IMR-90 (cell line): ENCODE measurements at regions not wholly inside any gene's neighbourhood (a gene's known extent, or its start where the extent isn't known, plus 50 kb on each side); places are given as distances from the start of the nearest gene placed in this dataset.

Experiments
- ATAC-seq: fragments of 200-7000 bp; cut with Tn5 transposase; 2 replicates; pipeline ENCODE4 v1.9.1; 2020; ENCODE audit warnings: low read depth, mild to moderate bottlenecking, moderate library complexity
- BruUV-seq: library from RNA; stranded (reverse); fragments of 400-500 nt; replicated peaks from 2 replicates; lab custom pipeline; 2021; lab: Mats Ljungman, UMichigan
- CTCF ChIA-PET: fragments of 300-600 bp; formaldehyde crosslinking; extraction: SDS; loops from one replicate; lab custom pipeline; 2021; ENCODE audit warnings: antibody characterized with exemption; lab: Yijun Ruan, JAX
- POLR2A ChIA-PET: fragments of 300-600 bp; sonication (Branson Sonifier 250); formaldehyde crosslinking; loops from one replicate; lab custom pipeline; 2022; ENCODE audit warnings: antibody characterized with exemption; ENCODE audit not compliant: unreplicated experiment; lab: Charles Lee
- DNase-seq: peaks from one replicate; pipeline ENCODE4 v3.0.0; 2013
- H2AFZ ChIP-seq: replicated peaks from 2 replicates; pipeline ENCODE3; 2013; ENCODE audit warnings: low read length, mild to moderate bottlenecking; ENCODE audit not compliant: poor library complexity
- H2AK5ac ChIP-seq: 2 replicates; pipeline ENCODE4 v1.6.1; 2013; ENCODE audit warnings: low read depth, low read length, inconsistent platforms
- H2AK9ac ChIP-seq: replicated peaks from 2 replicates; pipeline ENCODE3; 2013; ENCODE audit warnings: mild to moderate bottlenecking, low read depth, low read length, moderate library complexity; ENCODE audit not compliant: poor library complexity
- H2BK120ac ChIP-seq: 2 replicates; pipeline ENCODE4 v1.6.1; 2013; ENCODE audit warnings: low read depth, low read length, inconsistent platforms
- H2BK15ac ChIP-seq: 3 replicates; pipeline ENCODE4 v1.6.1; 2013; ENCODE audit warnings: low read depth, low read length, inconsistent platforms
- H2BK20ac ChIP-seq: 2 replicates; pipeline ENCODE4 v1.6.1; 2013; ENCODE audit warnings: low read depth, mild to moderate bottlenecking, inconsistent platforms, low read length, moderate library complexity
- H2BK5ac ChIP-seq: 2 replicates; pipeline ENCODE4 v1.6.1; 2013; ENCODE audit warnings: mild to moderate bottlenecking, low read depth, low read length, inconsistent platforms; ENCODE audit not compliant: poor library complexity, severe bottlenecking
- H3K14ac ChIP-seq: replicated peaks from 2 replicates; pipeline ENCODE4 v1.6.1; 2013; ENCODE audit warnings: low read depth, low read length, inconsistent platforms
- H3K18ac ChIP-seq: 2 replicates; pipeline ENCODE4 v1.6.1; 2013; ENCODE audit warnings: low read depth, low read length, control low read depth
- H3K23ac ChIP-seq: 2 replicates; pipeline ENCODE4 v1.6.1; 2013; ENCODE audit warnings: low read depth, low read length, inconsistent platforms
- H3K27ac ChIP-seq: 2 replicates; pipeline ENCODE4 v1.5.1; 2013; ENCODE audit warnings: mild to moderate bottlenecking, control low read depth, low read length; ENCODE audit not compliant: insufficient read depth
- H3K27me3 ChIP-seq: 2 replicates; pipeline ENCODE4 v1.6.1; 2013; ENCODE audit warnings: low read length; ENCODE audit not compliant: control insufficient read depth, insufficient read depth
- H3K36me3 ChIP-seq: 2 replicates; pipeline ENCODE4 v1.6.1; 2013; ENCODE audit warnings: low read length, mixed read lengths; ENCODE audit not compliant: control insufficient read depth, insufficient read depth
- H3K4ac ChIP-seq: 2 replicates; pipeline ENCODE4 v1.6.1; 2013; ENCODE audit warnings: low read depth, low read length, inconsistent platforms
- H3K4me1 ChIP-seq: 2 replicates; pipeline ENCODE4 v1.6.1; 2013; ENCODE audit warnings: low read length, mixed read lengths; ENCODE audit not compliant: control insufficient read depth, insufficient read depth
- H3K4me2 ChIP-seq: 2 replicates; pipeline ENCODE4 v1.6.1; 2013; ENCODE audit warnings: low read depth, mild to moderate bottlenecking, control low read depth, low read length, moderate library complexity
- H3K4me3 ChIP-seq: 2 replicates; pipeline ENCODE4 v1.5.1; 2013; ENCODE audit warnings: low read depth, mild to moderate bottlenecking, control low read depth, low read length, moderate library complexity; ENCODE audit not compliant: insufficient read depth
- H3K56ac ChIP-seq: 2 replicates; pipeline ENCODE4 v1.6.1; 2013; ENCODE audit warnings: low read length, inconsistent platforms; ENCODE audit not compliant: insufficient read depth; ENCODE audit errors: extremely low read depth
- H3K79me1 ChIP-seq, 2 experiments: 2 replicates each; pipeline ENCODE4 v1.6.1; 2013; ENCODE audit warnings: low read length in 2 of 2, inconsistent platforms in 1 of 2, low read depth in 1 of 2
- H3K9ac ChIP-seq: 2 replicates; pipeline ENCODE4 v1.6.1; 2013; ENCODE audit warnings: low read depth, low read length, control low read depth
- H3K9me1 ChIP-seq: 2 replicates; pipeline ENCODE4 v1.6.1; 2013; ENCODE audit warnings: low read length, inconsistent platforms; ENCODE audit not compliant: insufficient read depth
- H3K9me3 ChIP-seq: 2 replicates; pipeline ENCODE4 v1.6.1; 2013; ENCODE audit warnings: low read length; ENCODE audit not compliant: control insufficient read depth, insufficient read depth
- H4K20me1 ChIP-seq: 2 replicates; pipeline ENCODE4 v1.6.1; 2013; ENCODE audit warnings: low read length, inconsistent platforms; ENCODE audit not compliant: insufficient read depth
- H4K5ac ChIP-seq: 2 replicates; pipeline ENCODE4 v1.6.1; 2013; ENCODE audit warnings: mild to moderate bottlenecking, low read depth, low read length, control low read depth
- H4K8ac ChIP-seq, 2 experiments: 2 replicates each; pipeline ENCODE4 v1.6.1; 2013; ENCODE audit warnings: low read depth in 2 of 2, low read length in 2 of 2, control low read depth in 1 of 2, inconsistent platforms in 1 of 2
- H4K91ac ChIP-seq: 2 replicates; pipeline ENCODE4 v1.6.1; 2013; ENCODE audit warnings: low read depth, low read length, inconsistent platforms; ENCODE audit not compliant: insufficient read depth
- BHLHE40 ChIP-seq: fragments of 150-350 bp; IDR thresholded peaks from 2 replicates; pipeline ENCODE4 v1.6.1; 2016; ENCODE audit warnings: mild to moderate bottlenecking, low read depth, low read length
- CEBPB ChIP-seq: IDR thresholded peaks from 2 replicates; pipeline ENCODE4 v1.6.1; 2012; ENCODE audit warnings: low read depth, low read length, improper control_type of control experiment
- CHD1 ChIP-seq: IDR thresholded peaks from 2 replicates; pipeline ENCODE4 v1.6.1; 2012; ENCODE audit warnings: low read depth, low read length, improper control_type of control experiment
- CTCF ChIP-seq: conservative IDR thresholded peaks from 2 replicates; pipeline ENCODE4 v1.5.1; 2012; ENCODE audit warnings: mild to moderate bottlenecking, low read depth, low read length, improper control_type of control experiment
- MAFK ChIP-seq: IDR thresholded peaks from 2 replicates; pipeline ENCODE4 v1.6.1; 2012; ENCODE audit warnings: low read depth, low read length, improper control_type of control experiment
- MAZ ChIP-seq: IDR thresholded peaks from 2 replicates; pipeline ENCODE4 v1.6.1; 2012; ENCODE audit warnings: low read depth, mild to moderate bottlenecking, low read length, improper control_type of control experiment, moderate library complexity, borderline replicate concordance
- MXI1 ChIP-seq: IDR thresholded peaks from 2 replicates; pipeline ENCODE4 v1.6.1; 2012; ENCODE audit warnings: low read depth, mild to moderate bottlenecking, low read length, moderate library complexity, borderline replicate concordance
- NFE2L2 ChIP-seq: fragments of 150-350 bp; IDR thresholded peaks from 2 replicates; pipeline ENCODE4 v1.6.1; 2016; ENCODE audit warnings: low read depth, mild to moderate bottlenecking, low read length
- POLR2A ChIP-seq: IDR thresholded peaks from 2 replicates; pipeline ENCODE4 v1.6.1; 2012; ENCODE audit warnings: mild to moderate bottlenecking, low read depth, low read length
- RCOR1 ChIP-seq: IDR thresholded peaks from 2 replicates; pipeline ENCODE4 v1.6.1; 2012; ENCODE audit warnings: mild to moderate bottlenecking, low read length, improper control_type of control experiment; ENCODE audit not compliant: insufficient replicate concordance
- SMC3 ChIP-seq: fragments of 150-350 bp; IDR thresholded peaks from 2 replicates; pipeline ENCODE4 v1.6.1; 2016; ENCODE audit warnings: low read depth, mild to moderate bottlenecking, antibody characterized with exemption, low read length, moderate library complexity
- USF2 ChIP-seq: fragments of 150-350 bp; IDR thresholded peaks from 2 replicates; pipeline ENCODE4 v1.6.1; 2017; ENCODE audit warnings: mild to moderate bottlenecking, antibody characterized with exemption, low read length, low read depth
- WGBS, 2 experiments: methylation state at CpG; one replicate each; pipeline versions ENCODE4 v1.1.5 to v1.1.7; 2013; ENCODE audit warnings: missing lambda C conversion rate in 2 of 2; ENCODE audit not compliant: insufficient read length in 1 of 2; ENCODE audit errors: extremely low coverage in 2 of 2; 5-methylcytosine and 5-hydroxymethylcytosine counted together
- dilution Hi-C: fragments of 300-500 bp; cut with HindIII; formaldehyde crosslinking; loops from one replicate; pipeline ENCODE4 v1.14.3; 2018; ENCODE audit warnings: low sequenced_read_pairs; ENCODE audit not compliant: unreplicated experiment
- in situ Hi-C: fragments of 300-500 bp; cut with MboI; formaldehyde crosslinking; loops from 3 replicates; pipeline ENCODE4 v1.14.3; 2019; ENCODE audit warnings: low sequenced_read_pairs, inconsistent platforms, mixed read lengths
- intact Hi-C: fragments of 100-400 bp; cut with micrococcal nuclease; formaldehyde crosslinking; loops from 2 replicates; pipeline ENCODE4 v1.10.0; 2022
- TF ChIP-seq, protein P1 (sequence below): fragments of 150-350 bp; IDR thresholded peaks from 2 replicates; pipeline ENCODE4 v1.6.1; 2016; ENCODE audit warnings: low read depth, mild to moderate bottlenecking, low read length, moderate library complexity, borderline replicate concordance

- intact Hi-C loops (no loop called here), dilution Hi-C loops (no loop called here)
- POLR2A ChIA-PET: interaction anchor here (0.6 kb wide), 1 partner anchor 1780 kb away, joined by 4 read pairs; no protein-coding TSS in a partner anchor
These were observed 665.2 kb downstream of the DIPK2A start for GRCh38 chr3:144636833-144637232.

More at GRCh38 chr3:144636833-144637232, 665.2 kb downstream of the DIPK2A start:
- no peak overlapping the region for H3K18ac ChIP-seq
- H2BK5ac ChIP-seq: no peak overlapping the region
- no peak for DNase-seq
- no peak overlapping the region for H4K91ac ChIP-seq
- H3K36me3 ChIP-seq: no peaks in the 10 kb centered on the region
- no peak overlapping the region for H2AFZ ChIP-seq
- no peaks in the 10 kb centered on the region for H3K27me3 ChIP-seq
- H2BK15ac ChIP-seq: no peak overlapping the region
- no peak overlapping the region for H3K4me2 ChIP-seq
- CTCF ChIA-PET: no interaction called here
- H3K56ac ChIP-seq: no peak overlapping the region
- H2BK20ac ChIP-seq: no peak overlapping the region
- H3K23ac ChIP-seq: no peak overlapping the region
- H3K79me1 ChIP-seq: no peaks in the 10 kb centered on the region
- TF ChIP-seq CHD1: no peak
- TF ChIP-seq NFE2L2: no peak
- TF ChIP-seq BHLHE40: no peak
- TF ChIP-seq, protein P1, sequence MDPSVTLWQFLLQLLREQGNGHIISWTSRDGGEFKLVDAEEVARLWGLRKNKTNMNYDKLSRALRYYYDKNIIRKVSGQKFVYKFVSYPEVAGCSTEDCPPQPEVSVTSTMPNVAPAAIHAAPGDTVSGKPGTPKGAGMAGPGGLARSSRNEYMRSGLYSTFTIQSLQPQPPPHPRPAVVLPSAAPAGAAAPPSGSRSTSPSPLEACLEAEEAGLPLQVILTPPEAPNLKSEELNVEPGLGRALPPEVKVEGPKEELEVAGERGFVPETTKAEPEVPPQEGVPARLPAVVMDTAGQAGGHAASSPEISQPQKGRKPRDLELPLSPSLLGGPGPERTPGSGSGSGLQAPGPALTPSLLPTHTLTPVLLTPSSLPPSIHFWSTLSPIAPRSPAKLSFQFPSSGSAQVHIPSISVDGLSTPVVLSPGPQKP: no peak
- TF ChIP-seq MAZ: no peak
- TF ChIP-seq MXI1: no peak
- TF ChIP-seq MAFK: no peak
- TF ChIP-seq CTCF: no peak
- TF ChIP-seq CEBPB: no peak
- TF ChIP-seq USF2: no peak
- TF ChIP-seq RCOR1: no peak
- TF ChIP-seq POLR2A: no peak
- TF ChIP-seq SMC3: no peak
- BruUV-seq: no TSS peak
- no peak overlapping the region for H3K27ac ChIP-seq
- no CpG with 5 or more reads among the region's 2 CpGs for WGBS, 2 experiments
- no peaks in the 10 kb centered on the region for H3K9me1 ChIP-seq
- no peak for ATAC-seq
- no peak overlapping the region for H2BK120ac ChIP-seq
- H3K14ac ChIP-seq: no peak overlapping the region
- H3K9me3 ChIP-seq: no peaks in the 10 kb centered on the region
- no peak overlapping the region for H4K8ac ChIP-seq
- H4K20me1 ChIP-seq: no peaks in the 10 kb centered on the region
- H4K5ac ChIP-seq: no peak overlapping the region
- H3K4ac ChIP-seq: no peak overlapping the region
- in situ Hi-C loops: no loop called here
- H3K9ac ChIP-seq: no peak overlapping the region
- H2AK5ac ChIP-seq: no peak overlapping the region
- no peak overlapping the region for H3K4me3 ChIP-seq
- H2AK9ac ChIP-seq: no peak overlapping the region
- no peaks in the 10 kb centered on the region for H3K4me1 ChIP-seq
